CD4-positive, alpha-beta T cell (primary cell): ENCODE measurements at regions not wholly inside any gene's neighbourhood (a gene's known extent, or its start where the extent isn't known, plus 50 kb on each side); places are given as distances from the start of the nearest gene placed in this dataset.

Source experiments
- ATAC-seq: fragments of 200-7000 bp; cut with Tn5 transposase; one replicate; pipeline ENCODE4 v1.10.0; 2022; ENCODE audit warnings: mild to moderate bottlenecking; ENCODE audit not compliant: poor library complexity
- CTCF ChIA-PET: fragments of 350-600 bp; sonication (Branson Sonifier 250); formaldehyde crosslinking; loops from one replicate; lab custom pipeline; 2021; ENCODE audit warnings: antibody characterized with exemption, inconsistent platforms; lab: Charles Lee
- POLR2A ChIA-PET: fragments of 350-600 bp; sonication (Branson Sonifier 250); formaldehyde crosslinking; loops from one replicate; lab custom pipeline; 2021; ENCODE audit warnings: antibody characterized with exemption, inconsistent platforms; lab: Charles Lee
- DNase-seq, 14 experiments: peaks; one replicate each; pipeline ENCODE4 v3.0.0-alpha.2; 2013 to 2020; ENCODE audit warnings: mixed read lengths in 2 of 14
- H3K27ac ChIP-seq, 2 donors: one replicate each; pipeline versions ENCODE4 v1.5.1 to v1.7.0; 2013; ENCODE audit warnings: low read length in 2 of 2, low read depth in 1 of 2, mild to moderate bottlenecking in 1 of 2
- H3K27me3 ChIP-seq, 2 experiments: 1 replicate in 1 of 2; 2 replicates in 1 of 2; pipeline versions ENCODE4 v1.6.1 to v1.7.0; 2013; ENCODE audit warnings: low read length in 2 of 2, control low read depth in 1 of 2, mild to moderate bottlenecking in 1 of 2, moderate library complexity in 1 of 2; ENCODE audit not compliant: insufficient read depth in 2 of 2, control insufficient read depth in 1 of 2
- H3K36me3 ChIP-seq: one replicate; pipeline ENCODE4 v1.6.1; 2013; ENCODE audit warnings: low read length, control low read depth; ENCODE audit not compliant: insufficient read depth
- H3K4me1 ChIP-seq: one replicate; pipeline ENCODE4 v1.6.1; 2013; ENCODE audit warnings: low read length, control low read depth; ENCODE audit not compliant: insufficient read depth
- H3K4me3 ChIP-seq: one replicate; pipeline ENCODE4 v1.5.1; 2013; ENCODE audit warnings: mild to moderate bottlenecking, low read length, moderate library complexity
- H3K9me3 ChIP-seq, 2 experiments: 1 replicate in 1 of 2; 2 replicates in 1 of 2; pipeline versions ENCODE4 v1.6.1 to v1.7.0; 2013; ENCODE audit warnings: low read length in 2 of 2, mild to moderate bottlenecking in 2 of 2, control low read depth in 1 of 2, moderate library complexity in 1 of 2; ENCODE audit not compliant: control insufficient read depth in 1 of 2, insufficient read depth in 1 of 2
- H3K27ac Mint-ChIP-seq: one replicate; pipeline ENCODE4 v1.8.0; 2020; ENCODE audit warnings: mixed read lengths
- H3K27me3 Mint-ChIP-seq: one replicate; pipeline ENCODE4 v1.8.0; 2021; ENCODE audit warnings: mixed read lengths
- H3K36me3 Mint-ChIP-seq: one replicate; pipeline ENCODE4 v1.8.0; 2021; ENCODE audit warnings: low read depth, mixed read lengths
- H3K4me1 Mint-ChIP-seq: one replicate; pipeline ENCODE4 v1.8.0; 2021; ENCODE audit warnings: low read depth, mixed read lengths
- H3K4me3 Mint-ChIP-seq: one replicate; pipeline ENCODE4 v1.8.0; 2020; ENCODE audit warnings: mild to moderate bottlenecking, mixed read lengths
- H3K9me3 Mint-ChIP-seq: one replicate; pipeline ENCODE4 v1.8.0; 2020; ENCODE audit warnings: mixed read lengths
- CTCF ChIP-seq: fragments of 200-600 bp; IDR thresholded peaks from one replicate; pipeline ENCODE4 v1.8.0; 2022; ENCODE audit warnings: antibody characterized with exemption, mild to moderate bottlenecking
- intact Hi-C, 2 experiments: fragments of 100-400 bp; cut with DNase I in 1 of 2; cut with micrococcal nuclease in 1 of 2; formaldehyde crosslinking; loops; one replicate each; pipeline versions ENCODE4 v1.15.1 to v1.9.0; 2023 to 2025; cut with DNase I, micrococcal nuclease

DNA sequence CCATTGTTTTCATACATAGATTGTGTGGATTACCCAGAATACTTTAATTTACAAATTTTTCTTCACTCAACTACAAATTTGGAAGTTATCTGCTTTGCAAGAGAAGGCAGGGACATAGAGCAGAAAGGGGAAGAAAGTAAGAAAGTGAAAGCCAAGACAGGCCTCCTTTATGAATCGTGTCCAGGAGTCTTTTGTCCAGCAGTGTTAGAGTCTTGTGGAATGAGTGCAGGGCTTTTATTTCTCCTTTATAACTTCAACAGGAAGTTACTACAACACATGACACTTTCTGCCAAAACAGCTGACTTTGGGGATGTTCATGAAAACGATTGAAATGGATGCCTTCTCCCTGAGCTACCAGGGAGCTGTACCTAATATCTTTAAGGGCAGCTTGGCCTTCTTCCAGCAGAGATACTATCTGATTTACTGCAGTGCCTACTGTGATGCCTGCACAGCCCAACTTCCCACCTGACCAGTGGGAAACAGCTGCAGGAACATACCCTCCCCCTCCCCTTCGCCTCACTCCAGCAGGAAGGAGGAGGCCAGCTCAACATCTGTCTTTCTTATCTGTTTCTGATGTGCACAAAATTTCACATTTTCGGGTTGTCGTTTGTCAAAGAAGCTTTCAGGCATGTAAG, 557.7 kb upstream of the SLIT2 start:
- H3K4me1 ChIP-seq = no peaks in the 10 kb centered on the region
- ChIA-PET POLR2A (no interaction called here), CTCF (no interaction called here)
- Mint-ChIP-seq H3K9me3 (peaks cover 15% of the 10 kb centered on the region), H3K4me1 (no peaks in the 10 kb centered on the region), H3K4me3 (no peak overlapping the region), H3K27ac (no peak overlapping the region), H3K27me3 (no peaks in the 10 kb centered on the region), H3K36me3 (no peaks in the 10 kb centered on the region)
- H3K36me3 ChIP-seq = no peaks in the 10 kb centered on the region
- DNase-seq (no peak), ATAC-seq (no peak)
- no peaks in the 10 kb centered on the region for H3K27me3 ChIP-seq
- no peak for TF ChIP-seq CTCF
- peaks cover 0 to 4% of the 10 kb centered on the region in 2 experiments for H3K9me3 ChIP-seq
- intact Hi-C loops = no loop called here
- no peak overlapping the region for H3K4me3 ChIP-seq
- no peak overlapping the region for H3K27ac ChIP-seq

- H3K36me3 Mint-ChIP-seq = no peaks in the 10 kb centered on the region
- H3K4me3 Mint-ChIP-seq = no peak overlapping the region
- no peaks in the 10 kb centered on the region for H3K9me3 ChIP-seq
- ChIA-PET POLR2A (no interaction called here), CTCF (no interaction called here)
- H3K4me1 ChIP-seq = no peaks in the 10 kb centered on the region
- H3K27me3 ChIP-seq = no peaks in the 10 kb centered on the region
- no peak overlapping the region for H3K27ac ChIP-seq
- DNase-seq = no peak
- no peak for TF ChIP-seq CTCF
- no peaks in the 10 kb centered on the region for H3K4me1 Mint-ChIP-seq
- H3K27ac Mint-ChIP-seq = no peak overlapping the region
- intact Hi-C loops = no loop called here
- peaks cover 3% of the 10 kb centered on the region for H3K9me3 Mint-ChIP-seq
- no peak overlapping the region for H3K4me3 ChIP-seq
- H3K27me3 Mint-ChIP-seq = no peaks in the 10 kb centered on the region
- no peak for ATAC-seq
- no peaks in the 10 kb centered on the region for H3K36me3 ChIP-seq
Observed at GRCh38 chr4:19689511-19689910, 562.2 kb upstream of the SLIT2 start.

- Histone ChIP-seq H3K9me3 (no peaks in the 10 kb centered on the region), H3K27me3 (no peaks in the 10 kb centered on the region), H3K4me3 (no peak overlapping the region), H3K36me3 (no peaks in the 10 kb centered on the region), H3K4me1 (no peaks in the 10 kb centered on the region), H3K27ac (no peak overlapping the region)
- DNase-seq (no peak), ATAC-seq (no peak)
- no peaks in the 10 kb centered on the region for H3K4me1 Mint-ChIP-seq
- no peak overlapping the region for H3K4me3 Mint-ChIP-seq
- CTCF ChIA-PET = no interaction called here
- H3K27ac Mint-ChIP-seq = no peak overlapping the region
- no peak for TF ChIP-seq CTCF
- intact Hi-C loops = no loop called here
- POLR2A ChIA-PET = no interaction called here
- H3K9me3 Mint-ChIP-seq = peaks cover 8% of the 10 kb centered on the region
- no peaks in the 10 kb centered on the region for H3K27me3 Mint-ChIP-seq
- H3K36me3 Mint-ChIP-seq = no peaks in the 10 kb centered on the region
Observed at GRCh38 chr4:19686456-19686855, 565.2 kb upstream of the SLIT2 start.
